H1 (cell line): ENCODE measurements at regions not wholly inside any gene's neighbourhood (a gene's known extent, or its start where the extent isn't known, plus 50 kb on each side); places are given as distances from the start of the nearest gene placed in this dataset.

ENCODE experiments used
- BRCA1 ChIP-seq: IDR thresholded peaks from 2 replicates; pipeline ENCODE4 v1.6.1; 2012; ENCODE audit warnings: low read depth, low read length, improper control_type of control experiment
- CREB1 ChIP-seq: IDR thresholded peaks from 2 replicates; pipeline ENCODE4 v1.6.1; 2012; ENCODE audit warnings: inconsistent platforms
- HDAC2 ChIP-seq, 2 experiments: fragments of 300-600 bp in 1 of 2; sonication (generic) in 1 of 2; IDR thresholded peaks; 2 replicates each; pipeline ENCODE4 v1.6.1; 2011 to 2012; ENCODE audit warnings: low read depth in 2 of 2, low read length in 2 of 2, mild to moderate bottlenecking in 2 of 2, moderate library complexity in 2 of 2, borderline replicate concordance in 1 of 2, inconsistent platforms in 1 of 2
- HDAC6 ChIP-seq: IDR thresholded peaks from one replicate; pipeline ENCODE4 v1.7.1; 2012; ENCODE audit warnings: low read depth, mild to moderate bottlenecking, inconsistent platforms, low read length, moderate library complexity
- MAFK ChIP-seq: IDR thresholded peaks from 2 replicates; pipeline ENCODE4 v1.6.1; 2012; ENCODE audit warnings: low read depth, mild to moderate bottlenecking, improper control_type of control experiment, low read length
- RXRA ChIP-seq: IDR thresholded peaks from 2 replicates; pipeline ENCODE4 v1.6.1; 2011; ENCODE audit warnings: low read depth, mild to moderate bottlenecking, low read length, moderate library complexity; ENCODE audit not compliant: insufficient read depth
- SIRT6 ChIP-seq: IDR thresholded peaks from one replicate; pipeline ENCODE4 v1.7.1; 2012; ENCODE audit warnings: low read length, inconsistent platforms
- TAF1 ChIP-seq: IDR thresholded peaks from 2 replicates; pipeline ENCODE4 v1.6.1; 2011; ENCODE audit warnings: mild to moderate bottlenecking, low read depth, low read length
- TCF12 ChIP-seq: IDR thresholded peaks from 2 replicates; pipeline ENCODE4 v1.6.1; 2011; ENCODE audit warnings: low read depth, mild to moderate bottlenecking, low read length
- YY1 ChIP-seq: IDR thresholded peaks from 2 replicates; pipeline ENCODE4 v1.6.1; 2011; ENCODE audit warnings: low read depth, mild to moderate bottlenecking, low read length
- TF ChIP-seq, protein P1 (sequence below): fragments of 300-600 bp; sonication (generic); IDR thresholded peaks from 2 replicates; pipeline ENCODE4 v1.7.1; 2012; ENCODE audit warnings: low read length, moderate library complexity, mild to moderate bottlenecking, inconsistent platforms; ENCODE audit not compliant: insufficient replicate concordance

DNA sequence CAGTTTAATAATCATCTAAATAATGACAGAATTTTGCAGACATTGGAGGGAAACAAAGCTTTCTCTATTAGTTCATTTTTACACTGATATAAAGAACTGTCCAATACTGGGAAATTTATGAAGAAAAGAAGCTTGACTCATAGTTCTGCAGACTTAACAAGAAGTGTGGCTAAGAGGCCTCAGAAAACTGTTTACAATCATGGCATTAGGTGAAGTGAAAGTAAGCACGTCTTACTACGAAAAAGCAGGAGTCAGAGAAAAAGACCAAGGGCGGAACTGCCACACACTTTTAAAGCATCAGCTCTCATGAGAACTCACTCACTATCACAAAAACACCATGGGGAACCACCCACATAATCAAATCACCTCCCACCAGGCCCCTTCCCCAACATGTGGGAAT is 804.4 kb downstream of the FLRT2 start (continued):
- TF ChIP-seq, protein P1, sequence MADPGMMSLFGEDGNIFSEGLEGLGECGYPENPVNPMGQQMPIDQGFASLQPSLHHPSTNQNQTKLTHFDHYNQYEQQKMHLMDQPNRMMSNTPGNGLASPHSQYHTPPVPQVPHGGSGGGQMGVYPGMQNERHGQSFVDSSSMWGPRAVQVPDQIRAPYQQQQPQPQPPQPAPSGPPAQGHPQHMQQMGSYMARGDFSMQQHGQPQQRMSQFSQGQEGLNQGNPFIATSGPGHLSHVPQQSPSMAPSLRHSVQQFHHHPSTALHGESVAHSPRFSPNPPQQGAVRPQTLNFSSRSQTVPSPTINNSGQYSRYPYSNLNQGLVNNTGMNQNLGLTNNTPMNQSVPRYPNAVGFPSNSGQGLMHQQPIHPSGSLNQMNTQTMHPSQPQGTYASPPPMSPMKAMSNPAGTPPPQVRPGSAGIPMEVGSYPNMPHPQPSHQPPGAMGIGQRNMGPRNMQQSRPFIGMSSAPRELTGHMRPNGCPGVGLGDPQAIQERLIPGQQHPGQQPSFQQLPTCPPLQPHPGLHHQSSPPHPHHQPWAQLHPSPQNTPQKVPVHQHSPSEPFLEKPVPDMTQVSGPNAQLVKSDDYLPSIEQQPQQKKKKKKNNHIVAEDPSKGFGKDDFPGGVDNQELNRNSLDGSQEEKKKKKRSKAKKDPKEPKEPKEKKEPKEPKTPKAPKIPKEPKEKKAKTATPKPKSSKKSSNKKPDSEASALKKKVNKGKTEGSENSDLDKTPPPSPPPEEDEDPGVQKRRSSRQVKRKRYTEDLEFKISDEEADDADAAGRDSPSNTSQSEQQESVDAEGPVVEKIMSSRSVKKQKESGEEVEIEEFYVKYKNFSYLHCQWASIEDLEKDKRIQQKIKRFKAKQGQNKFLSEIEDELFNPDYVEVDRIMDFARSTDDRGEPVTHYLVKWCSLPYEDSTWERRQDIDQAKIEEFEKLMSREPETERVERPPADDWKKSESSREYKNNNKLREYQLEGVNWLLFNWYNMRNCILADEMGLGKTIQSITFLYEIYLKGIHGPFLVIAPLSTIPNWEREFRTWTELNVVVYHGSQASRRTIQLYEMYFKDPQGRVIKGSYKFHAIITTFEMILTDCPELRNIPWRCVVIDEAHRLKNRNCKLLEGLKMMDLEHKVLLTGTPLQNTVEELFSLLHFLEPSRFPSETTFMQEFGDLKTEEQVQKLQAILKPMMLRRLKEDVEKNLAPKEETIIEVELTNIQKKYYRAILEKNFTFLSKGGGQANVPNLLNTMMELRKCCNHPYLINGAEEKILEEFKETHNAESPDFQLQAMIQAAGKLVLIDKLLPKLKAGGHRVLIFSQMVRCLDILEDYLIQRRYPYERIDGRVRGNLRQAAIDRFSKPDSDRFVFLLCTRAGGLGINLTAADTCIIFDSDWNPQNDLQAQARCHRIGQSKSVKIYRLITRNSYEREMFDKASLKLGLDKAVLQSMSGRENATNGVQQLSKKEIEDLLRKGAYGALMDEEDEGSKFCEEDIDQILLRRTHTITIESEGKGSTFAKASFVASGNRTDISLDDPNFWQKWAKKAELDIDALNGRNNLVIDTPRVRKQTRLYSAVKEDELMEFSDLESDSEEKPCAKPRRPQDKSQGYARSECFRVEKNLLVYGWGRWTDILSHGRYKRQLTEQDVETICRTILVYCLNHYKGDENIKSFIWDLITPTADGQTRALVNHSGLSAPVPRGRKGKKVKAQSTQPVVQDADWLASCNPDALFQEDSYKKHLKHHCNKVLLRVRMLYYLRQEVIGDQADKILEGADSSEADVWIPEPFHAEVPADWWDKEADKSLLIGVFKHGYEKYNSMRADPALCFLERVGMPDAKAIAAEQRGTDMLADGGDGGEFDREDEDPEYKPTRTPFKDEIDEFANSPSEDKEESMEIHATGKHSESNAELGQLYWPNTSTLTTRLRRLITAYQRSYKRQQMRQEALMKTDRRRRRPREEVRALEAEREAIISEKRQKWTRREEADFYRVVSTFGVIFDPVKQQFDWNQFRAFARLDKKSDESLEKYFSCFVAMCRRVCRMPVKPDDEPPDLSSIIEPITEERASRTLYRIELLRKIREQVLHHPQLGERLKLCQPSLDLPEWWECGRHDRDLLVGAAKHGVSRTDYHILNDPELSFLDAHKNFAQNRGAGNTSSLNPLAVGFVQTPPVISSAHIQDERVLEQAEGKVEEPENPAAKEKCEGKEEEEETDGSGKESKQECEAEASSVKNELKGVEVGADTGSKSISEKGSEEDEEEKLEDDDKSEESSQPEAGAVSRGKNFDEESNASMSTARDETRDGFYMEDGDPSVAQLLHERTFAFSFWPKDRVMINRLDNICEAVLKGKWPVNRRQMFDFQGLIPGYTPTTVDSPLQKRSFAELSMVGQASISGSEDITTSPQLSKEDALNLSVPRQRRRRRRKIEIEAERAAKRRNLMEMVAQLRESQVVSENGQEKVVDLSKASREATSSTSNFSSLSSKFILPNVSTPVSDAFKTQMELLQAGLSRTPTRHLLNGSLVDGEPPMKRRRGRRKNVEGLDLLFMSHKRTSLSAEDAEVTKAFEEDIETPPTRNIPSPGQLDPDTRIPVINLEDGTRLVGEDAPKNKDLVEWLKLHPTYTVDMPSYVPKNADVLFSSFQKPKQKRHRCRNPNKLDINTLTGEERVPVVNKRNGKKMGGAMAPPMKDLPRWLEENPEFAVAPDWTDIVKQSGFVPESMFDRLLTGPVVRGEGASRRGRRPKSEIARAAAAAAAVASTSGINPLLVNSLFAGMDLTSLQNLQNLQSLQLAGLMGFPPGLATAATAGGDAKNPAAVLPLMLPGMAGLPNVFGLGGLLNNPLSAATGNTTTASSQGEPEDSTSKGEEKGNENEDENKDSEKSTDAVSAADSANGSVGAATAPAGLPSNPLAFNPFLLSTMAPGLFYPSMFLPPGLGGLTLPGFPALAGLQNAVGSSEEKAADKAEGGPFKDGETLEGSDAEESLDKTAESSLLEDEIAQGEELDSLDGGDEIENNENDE = no peak
- TF ChIP-seq RXRA (no peak), TCF12 (no peak), BRCA1 (no peak), HDAC6 (no peak), HDAC2 (IDR thresholded peaks at IDR 0.05; ENCODE audit: borderline replicate concordance in 1 of 2, low read depth in 2 of 2, low read length in 2 of 2) (no peak), SIRT6 (no peak), TAF1 (no peak), CREB1 (no peak), MAFK (no peak), YY1 (no peak)
